Fibroblast of skin of left biceps (primary cell): ENCODE measurements at regions not wholly inside any gene's neighbourhood (a gene's known extent, or its start where the extent isn't known, plus 50 kb on each side); places are given as distances from the start of the nearest gene placed in this dataset.
"Not testable (repeated sequence)": the region's sequence is repeated elsewhere in the genome, so short reads cannot be mapped to it uniquely, and the experiment has no call there.

Experiments used
- DNase-seq, 2 experiments: peaks; one replicate each; pipeline ENCODE4 v3.0.0-alpha.2; 2013; ENCODE audit warnings: low read depth in 2 of 2

- no peak for DNase-seq
These were observed 892.1 kb upstream of the DDX18 start for GRCh38 chr2:116922414-116922813.

DNA sequence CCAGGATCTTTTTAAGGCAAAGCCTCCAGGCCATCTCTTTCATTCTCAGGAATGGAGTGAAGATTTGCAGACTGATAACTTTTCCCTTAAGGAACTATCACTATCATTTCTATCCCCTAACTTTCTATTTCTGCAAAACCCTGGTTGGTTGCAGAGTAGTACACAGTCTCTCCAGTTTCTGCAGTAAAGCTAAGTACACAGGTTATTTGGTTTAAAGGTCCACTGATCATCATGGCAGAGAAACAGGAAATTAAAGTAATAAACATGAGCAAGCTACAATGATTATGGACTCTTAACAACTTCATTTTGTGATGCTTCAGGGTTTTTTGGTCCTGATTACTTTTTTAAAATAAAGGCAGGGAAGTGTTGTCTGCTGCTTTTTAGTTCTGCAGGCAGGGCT is 890.0 kb upstream of the DDX18 start:
- no peak for DNase-seq

DNA sequence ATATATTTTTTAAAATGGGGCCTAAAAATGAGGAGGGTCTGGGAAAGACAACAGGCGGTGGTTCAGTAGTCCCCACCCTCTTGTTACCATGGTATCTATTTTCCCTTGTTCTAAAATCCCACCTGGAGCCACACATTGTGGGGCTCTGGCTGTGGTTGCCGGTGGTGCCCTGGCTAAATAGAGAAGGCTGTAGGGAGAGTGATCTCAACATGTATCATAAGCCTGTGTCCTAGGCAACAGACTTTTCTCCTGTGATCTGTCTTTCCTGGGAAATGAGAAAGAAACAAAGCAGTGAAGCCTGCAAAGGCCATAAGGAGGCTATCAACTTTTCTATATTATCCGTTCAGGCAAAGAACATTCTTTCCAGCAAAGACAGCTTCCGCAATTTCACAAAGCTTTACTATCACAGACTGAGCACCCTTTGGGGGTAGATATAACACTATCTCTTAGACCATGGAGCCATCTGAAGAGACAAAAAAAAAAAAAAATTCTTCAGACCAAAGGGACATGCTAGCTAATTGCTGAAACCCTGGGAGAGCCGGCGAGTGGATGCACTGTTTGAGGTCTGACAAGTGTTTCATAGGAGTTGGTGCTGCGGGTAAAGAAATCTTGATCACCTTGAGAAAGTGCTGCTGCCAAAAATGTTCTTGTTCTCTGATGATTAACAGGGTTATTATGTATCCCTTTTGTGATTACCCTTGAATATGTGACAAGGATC is 879.2 kb upstream of the DDX18 start:
- no peak for DNase-seq

GRCh38 chr2:116948258-116948657 is 866.2 kb upstream of the DDX18 start:
- no peak for DNase-seq

- DNase-seq: no peak
These were observed 865.2 kb upstream of the DDX18 start for GRCh38 chr2:116949249-116949648.

- no peak for DNase-seq
These were observed 862.2 kb upstream of the DDX18 start for GRCh38 chr2:116952254-116952653.

GRCh38 chr2:116955646-116956045 is 858.8 kb upstream of the DDX18 start:
- DNase-seq: no peak

DNA sequence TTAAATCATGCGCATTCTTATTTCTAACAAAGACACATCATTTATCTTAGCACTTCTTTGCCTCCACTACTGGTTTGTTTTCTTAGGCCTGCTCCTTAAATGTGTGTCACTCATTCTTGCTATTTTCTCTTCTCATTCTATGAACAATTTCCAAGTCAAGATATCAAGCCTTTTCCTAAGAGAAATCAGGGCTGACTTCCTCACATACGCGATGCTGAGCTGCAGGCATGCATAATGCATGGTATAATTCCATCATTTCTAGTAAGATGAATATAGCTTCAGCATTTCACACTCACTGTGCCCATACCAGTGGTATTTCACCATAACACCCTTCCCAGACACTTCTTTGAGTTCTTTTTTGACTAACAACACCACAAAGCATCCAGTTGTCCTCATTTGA is 838.9 kb upstream of the DDX18 start:
- DNase-seq: no peak

DNA sequence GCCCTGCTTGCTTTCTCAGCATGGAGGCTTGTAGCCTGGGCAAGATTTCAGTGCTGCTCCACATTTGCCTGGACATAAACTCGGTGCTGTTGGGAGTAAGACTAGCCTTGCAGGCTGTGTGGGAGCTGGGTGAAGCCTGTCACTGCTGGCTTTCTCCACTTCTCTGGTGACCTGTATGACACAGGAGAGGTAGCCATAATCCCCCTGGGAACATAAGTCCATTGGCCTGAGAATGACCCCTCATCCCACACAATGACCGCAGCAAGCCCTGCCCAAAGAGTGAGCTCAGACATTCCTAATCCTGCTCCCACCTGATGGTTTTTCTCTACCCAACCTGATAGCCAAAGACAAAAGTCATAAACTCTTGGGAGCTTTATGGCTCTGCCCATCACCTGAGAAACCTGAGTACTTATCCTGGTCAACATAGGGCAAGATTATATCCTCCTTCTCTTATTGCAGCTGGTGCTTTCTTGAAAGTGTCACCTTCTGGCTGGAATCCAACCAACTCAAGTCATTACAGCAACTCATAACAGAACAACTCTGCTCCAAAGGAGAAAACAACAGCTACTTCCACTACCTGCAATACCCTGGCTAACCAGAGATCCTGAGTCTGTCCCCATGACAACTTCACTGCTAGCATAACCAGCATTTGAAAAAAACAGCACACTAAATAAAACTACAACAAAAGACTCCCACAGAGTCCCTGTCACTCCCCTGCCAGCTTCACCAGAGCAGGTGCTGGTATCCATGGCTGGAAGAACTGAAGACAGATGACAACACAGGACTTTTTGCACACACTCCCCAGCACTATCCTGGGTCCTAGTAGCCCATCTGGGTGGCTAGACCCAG is 834.4 kb upstream of the DDX18 start:
- DNase-seq: no peak

GRCh38 chr2:116987447-116987846 is 827.0 kb upstream of the DDX18 start:
- DNase-seq: no peak

- DNase-seq: no peak
These were observed 826.2 kb upstream of the DDX18 start for GRCh38 chr2:116988303-116988702.

DNA sequence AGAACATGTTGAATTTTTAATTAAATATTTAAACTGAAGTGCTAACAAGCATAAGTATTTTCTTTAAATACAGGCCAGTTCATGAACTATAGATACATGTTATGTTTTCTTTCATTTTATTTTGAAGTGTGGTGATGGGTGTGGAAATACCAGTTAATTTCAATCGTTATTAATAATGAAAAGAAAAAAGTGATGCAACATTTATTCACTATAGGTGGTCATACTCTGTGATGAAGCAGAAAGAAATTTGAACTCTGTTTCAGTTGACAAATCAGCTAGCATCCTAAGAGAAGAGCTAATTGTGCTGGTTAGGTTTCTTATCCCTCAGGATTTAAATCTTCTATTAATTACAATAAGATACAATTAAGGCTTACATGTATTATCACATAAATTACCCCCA is 795.1 kb upstream of the DDX18 start:
- no peak for DNase-seq

GRCh38 chr2:117027646-117028045 is 786.8 kb upstream of the DDX18 start:
- DNase-seq: no peak

- not testable (repeated sequence) for DNase-seq
These were observed 785.8 kb upstream of the DDX18 start for GRCh38 chr2:117028708-117029107.

GRCh38 chr2:117055499-117056375 is 758.8 kb upstream of the DDX18 start:
- DNase-seq: no peak

DNA sequence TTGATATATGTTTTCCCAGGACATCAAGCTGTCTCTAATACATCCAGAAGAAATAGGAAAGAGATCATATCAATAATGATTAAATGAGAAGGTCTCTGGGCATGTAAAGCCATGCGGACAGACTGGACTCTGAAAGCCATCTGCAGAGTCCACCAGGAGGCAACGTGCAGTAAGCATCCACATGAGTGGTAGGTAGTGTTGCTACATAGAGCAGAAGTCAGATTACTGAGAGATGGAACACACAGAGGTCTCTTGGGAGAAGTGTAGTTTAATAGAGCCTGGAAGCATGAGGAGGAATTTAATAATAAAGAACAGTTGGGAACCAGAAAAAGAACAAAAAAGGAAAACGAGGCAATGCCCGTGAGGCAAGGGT is 758.1 kb upstream of the DDX18 start:
- DNase-seq: no peak

- no peak for DNase-seq
These were observed 757.5 kb upstream of the DDX18 start for GRCh38 chr2:117057016-117057415.

DNA sequence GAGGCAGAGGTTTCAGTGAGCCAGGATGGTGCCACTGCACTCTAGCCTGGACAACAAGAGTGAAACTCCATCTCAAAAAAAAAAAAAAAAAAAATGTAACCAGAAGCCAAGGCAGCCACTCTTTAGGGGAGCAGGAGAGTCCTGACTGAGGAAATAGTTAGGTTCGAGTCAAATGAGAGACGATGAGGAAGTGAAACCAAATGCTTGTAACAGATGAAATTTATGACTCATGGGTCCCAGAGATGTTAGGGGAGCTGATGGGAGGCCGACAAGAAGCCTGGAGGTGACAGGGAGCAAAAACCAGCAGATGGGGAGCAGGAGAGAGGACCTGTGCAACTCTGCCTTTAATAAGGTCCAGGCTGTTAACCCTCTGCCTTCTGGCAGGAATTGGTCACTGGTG is 756.1 kb upstream of the DDX18 start:
- DNase-seq: no peak

DNA sequence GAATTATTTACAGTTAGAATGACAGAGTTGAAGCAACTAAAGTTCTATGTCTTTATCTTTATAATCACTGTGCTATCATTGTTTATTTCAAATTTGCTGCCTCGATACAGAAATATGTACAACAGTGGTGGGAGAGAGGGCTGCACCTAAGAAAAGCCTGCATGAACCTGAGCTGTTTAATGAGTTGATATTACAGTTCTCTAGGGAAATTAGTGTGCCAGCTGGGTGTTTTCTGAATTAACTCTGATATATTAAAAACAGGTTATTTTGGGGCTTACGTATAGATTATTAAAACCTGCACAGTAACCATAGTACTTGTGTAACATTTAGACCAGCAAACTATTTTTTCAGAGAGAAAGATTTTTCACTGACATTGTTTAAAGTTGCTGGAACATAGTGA is 750.5 kb upstream of the DDX18 start:
- no peak for DNase-seq

- DNase-seq: no peak
These were observed 748.6 kb upstream of the DDX18 start for GRCh38 chr2:117065912-117066311.

DNA sequence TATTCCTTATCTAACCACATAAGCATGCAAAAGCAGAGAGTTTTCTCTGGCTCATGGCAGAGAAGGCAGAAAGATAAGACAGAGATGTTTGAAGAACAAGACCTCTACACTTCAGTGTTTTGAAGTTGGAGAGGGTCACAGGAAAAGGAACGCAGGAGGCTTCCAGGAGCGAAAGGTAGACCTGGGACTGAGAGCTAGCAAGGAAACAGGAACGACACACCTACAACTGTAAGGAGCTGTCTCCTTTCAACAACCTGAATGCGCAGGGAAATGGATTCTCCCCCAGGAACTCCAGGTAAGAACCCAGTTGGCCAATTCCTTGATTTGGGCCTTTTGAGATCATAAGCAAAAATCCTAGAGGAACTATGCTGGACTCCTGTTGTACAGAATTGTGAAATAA is 746.6 kb upstream of the DDX18 start:
- no peak for DNase-seq

GRCh38 chr2:117068371-117068770 is 746.1 kb upstream of the DDX18 start:
- no peak for DNase-seq
